Transverse colon (tissue), 4 donors: ENCODE measurements at regions not wholly inside any gene's neighbourhood (a gene's known extent, or its start where the extent isn't known, plus 50 kb on each side); places are given as distances from the start of the nearest gene placed in this dataset.

Experiments
- EP300 ChIP-seq: sonication (generic); formaldehyde crosslinking; IDR thresholded peaks from one replicate; pipeline ENCODE4 v1.6.1; 2017; ENCODE audit warnings: antibody characterized with exemption, low read depth
- POLR2A ChIP-seq: fragments of 450-650 bp; IDR thresholded peaks from one replicate; pipeline ENCODE4 v1.6.1; 2016; ENCODE audit warnings: antibody characterized with exemption, mild to moderate bottlenecking, moderate library complexity
- POLR2AphosphoS5 ChIP-seq, 3 donors: sonication (generic); formaldehyde crosslinking; IDR thresholded peaks; one replicate each; pipeline ENCODE4 v1.6.1; 2016; ENCODE audit warnings: antibody characterized with exemption in 3 of 3
- TF ChIP-seq, protein P1 (sequence below), 5 experiments: fragments of 200-600 bp in 3 of 5; fragments of 450-650 bp in 2 of 5; sonication (generic) in 3 of 5; IDR thresholded peaks; 1 replicate in 2 of 5; 2 replicates in 3 of 5; pipeline ENCODE4 v1.5.1; 2016 to 2017; ENCODE audit warnings: antibody characterized with exemption in 5 of 5, inconsistent platforms in 3 of 5, mild to moderate bottlenecking in 2 of 5, moderate library complexity in 1 of 5

DNA sequence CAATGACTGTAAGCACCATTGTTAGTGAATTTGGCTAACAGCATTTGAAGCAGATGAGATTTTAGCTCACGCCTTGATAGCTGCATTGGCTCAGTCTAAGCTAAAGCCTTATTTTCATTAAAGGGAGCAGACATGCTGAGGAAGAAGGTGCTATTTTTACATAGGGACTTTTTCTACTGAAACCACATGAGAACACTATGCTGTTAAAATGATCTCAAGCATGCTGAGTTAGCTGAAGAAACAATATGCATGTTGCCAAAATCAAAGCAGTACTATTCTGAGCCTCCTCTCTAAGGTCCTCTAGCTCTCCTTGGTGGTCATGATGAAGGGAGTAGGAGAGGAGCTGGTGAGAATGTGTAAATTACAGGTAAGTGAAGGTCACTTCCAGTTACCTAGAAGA, 134.4 kb upstream of the JADE1 start:
- TF ChIP-seq, protein P1, sequence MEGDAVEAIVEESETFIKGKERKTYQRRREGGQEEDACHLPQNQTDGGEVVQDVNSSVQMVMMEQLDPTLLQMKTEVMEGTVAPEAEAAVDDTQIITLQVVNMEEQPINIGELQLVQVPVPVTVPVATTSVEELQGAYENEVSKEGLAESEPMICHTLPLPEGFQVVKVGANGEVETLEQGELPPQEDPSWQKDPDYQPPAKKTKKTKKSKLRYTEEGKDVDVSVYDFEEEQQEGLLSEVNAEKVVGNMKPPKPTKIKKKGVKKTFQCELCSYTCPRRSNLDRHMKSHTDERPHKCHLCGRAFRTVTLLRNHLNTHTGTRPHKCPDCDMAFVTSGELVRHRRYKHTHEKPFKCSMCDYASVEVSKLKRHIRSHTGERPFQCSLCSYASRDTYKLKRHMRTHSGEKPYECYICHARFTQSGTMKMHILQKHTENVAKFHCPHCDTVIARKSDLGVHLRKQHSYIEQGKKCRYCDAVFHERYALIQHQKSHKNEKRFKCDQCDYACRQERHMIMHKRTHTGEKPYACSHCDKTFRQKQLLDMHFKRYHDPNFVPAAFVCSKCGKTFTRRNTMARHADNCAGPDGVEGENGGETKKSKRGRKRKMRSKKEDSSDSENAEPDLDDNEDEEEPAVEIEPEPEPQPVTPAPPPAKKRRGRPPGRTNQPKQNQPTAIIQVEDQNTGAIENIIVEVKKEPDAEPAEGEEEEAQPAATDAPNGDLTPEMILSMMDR (IDR thresholded peaks at IDR 0.05), result no peak
- no peak for TF ChIP-seq POLR2A
- no peak for TF ChIP-seq EP300
- no peak for TF ChIP-seq POLR2AphosphoS5 (IDR thresholded peaks at IDR 0.05)
